HepG2 (cell line): ENCODE measurements at regions not wholly inside any gene's neighbourhood (a gene's known extent, or its start where the extent isn't known, plus 50 kb on each side); places are given as distances from the start of the nearest gene placed in this dataset.

Experiments used
- HDAC2 ChIP-seq: sonication (generic); formaldehyde crosslinking; IDR thresholded peaks from 2 replicates; pipeline ENCODE4 v1.4.0; 2020; ENCODE audit warnings: missing genetic modification reagents
- MAFG ChIP-seq: sonication (generic); formaldehyde crosslinking; IDR thresholded peaks from 2 replicates; pipeline ENCODE4 v1.5.1; 2020; ENCODE audit warnings: mild to moderate bottlenecking, missing genetic modification reagents
- MAFK ChIP-seq, 2 experiments: IDR thresholded peaks in 1 of 2; conservative IDR thresholded peaks in 1 of 2; 2 replicates each; pipeline ENCODE4 v1.6.1; 2011; ENCODE audit warnings: improper control_type of control experiment in 2 of 2, low read length in 2 of 2
- PCBP1 ChIP-seq: fragments of 200-400 bp; formaldehyde crosslinking; IDR thresholded peaks from 2 replicates; pipeline ENCODE4 v1.6.1; 2017; ENCODE audit warnings: mild to moderate bottlenecking, low read depth, low read length, borderline replicate concordance
- RAD21 ChIP-seq: fragments of 450-650 bp; formaldehyde crosslinking; IDR thresholded peaks from 2 replicates; pipeline ENCODE4 v1.5.0; 2020; ENCODE audit warnings: mild to moderate bottlenecking
- ZBTB21 ChIP-seq: sonication (generic); formaldehyde crosslinking; IDR thresholded peaks from 2 replicates; pipeline ENCODE4 v1.4.0; 2020; ENCODE audit warnings: missing genetic modification reagents
- ZBTB7B ChIP-seq: sonication (generic); formaldehyde crosslinking; IDR thresholded peaks from 2 replicates; pipeline ENCODE4 v1.4.0; 2020; ENCODE audit warnings: missing genetic modification reagents
- ZFP82 ChIP-seq: sonication (generic); formaldehyde crosslinking; IDR thresholded peaks from 2 replicates; pipeline ENCODE4 v1.5.1; 2020; ENCODE audit warnings: mild to moderate bottlenecking, missing genetic modification reagents, borderline replicate concordance
- TF ChIP-seq, protein P1 (sequence below), 2 experiments: fragments of 450-650 bp in 1 of 2; sonication (generic) in 1 of 2; formaldehyde crosslinking; IDR thresholded peaks; 2 replicates each; pipeline versions ENCODE4 v1.5.0 to v1.8.0; 2020 to 2022; ENCODE audit warnings: mild to moderate bottlenecking in 1 of 2, missing genetic modification reagents in 1 of 2
- TF ChIP-seq, protein P2 (sequence below): sonication (generic); formaldehyde crosslinking; IDR thresholded peaks from 2 replicates; pipeline ENCODE4 v1.5.1; 2020; ENCODE audit warnings: mild to moderate bottlenecking, missing genetic modification reagents, borderline replicate concordance
- TF ChIP-seq, protein P3 (sequence below): IDR thresholded peaks from 2 replicates; pipeline ENCODE4 v1.6.1; 2016; ENCODE audit warnings: low read depth, missing genetic modification reagents, missing compliant biosample characterization
- TF ChIP-seq, protein P4 (sequence below): sonication (generic); formaldehyde crosslinking; IDR thresholded peaks from 2 replicates; pipeline ENCODE4 v1.5.1; 2020; ENCODE audit warnings: missing genetic modification reagents, mild to moderate bottlenecking, borderline replicate concordance

DNA sequence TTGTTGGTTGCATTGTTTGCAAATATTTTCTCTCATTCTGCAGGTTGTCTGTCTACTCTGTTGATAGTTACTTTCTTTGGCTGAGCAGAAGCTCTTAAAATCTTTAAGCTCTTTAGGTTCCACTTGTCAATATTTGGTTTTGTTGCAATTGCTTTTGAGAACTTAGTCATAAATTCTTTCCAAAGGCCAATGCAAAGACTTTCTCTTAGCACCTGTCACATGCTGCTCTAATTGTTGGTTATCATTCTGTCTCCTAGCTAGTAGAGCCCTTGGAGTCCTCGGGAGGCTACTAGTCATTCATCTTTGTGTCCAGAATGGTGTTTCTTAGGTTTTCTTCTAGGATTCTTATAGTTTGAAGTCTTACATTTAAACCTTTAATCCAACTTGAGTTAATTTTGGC, 312.7 kb upstream of the PROX1 start:
- TF ChIP-seq, protein P1, sequence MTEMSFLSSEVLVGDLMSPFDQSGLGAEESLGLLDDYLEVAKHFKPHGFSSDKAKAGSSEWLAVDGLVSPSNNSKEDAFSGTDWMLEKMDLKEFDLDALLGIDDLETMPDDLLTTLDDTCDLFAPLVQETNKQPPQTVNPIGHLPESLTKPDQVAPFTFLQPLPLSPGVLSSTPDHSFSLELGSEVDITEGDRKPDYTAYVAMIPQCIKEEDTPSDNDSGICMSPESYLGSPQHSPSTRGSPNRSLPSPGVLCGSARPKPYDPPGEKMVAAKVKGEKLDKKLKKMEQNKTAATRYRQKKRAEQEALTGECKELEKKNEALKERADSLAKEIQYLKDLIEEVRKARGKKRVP (CRISPR knock-in tag; IDR thresholded peaks at IDR 0.05) = no peak
- TF ChIP-seq, protein P2, sequence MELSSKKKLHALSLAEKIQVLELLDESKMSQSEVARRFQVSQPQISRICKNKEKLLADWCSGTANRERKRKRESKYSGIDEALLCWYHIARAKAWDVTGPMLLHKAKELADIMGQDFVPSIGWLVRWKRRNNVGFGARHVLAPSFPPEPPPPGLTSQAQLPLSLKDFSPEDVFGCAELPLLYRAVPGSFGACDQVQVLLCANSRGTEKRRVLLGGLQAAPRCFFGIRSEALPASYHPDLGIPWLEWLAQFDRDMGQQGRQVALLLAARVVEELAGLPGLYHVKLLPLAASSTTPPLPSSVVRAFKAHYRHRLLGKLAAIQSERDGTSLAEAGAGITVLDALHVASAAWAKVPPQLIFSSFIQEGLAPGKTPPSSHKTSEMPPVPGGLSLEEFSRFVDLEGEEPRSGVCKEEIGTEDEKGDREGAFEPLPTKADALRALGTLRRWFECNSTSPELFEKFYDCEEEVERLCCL (CRISPR knock-in tag) = no peak
- no peak for TF ChIP-seq HDAC2
- no peak for TF ChIP-seq MAFK (conservative IDR thresholded peaks at IDR 0.05 in 1 of 2, IDR thresholded peaks at IDR 0.05 in 1 of 2; ENCODE audit: low read length in 2 of 2)
- no peak for TF ChIP-seq MAFG (CRISPR knock-in tag)
- TF ChIP-seq ZBTB7B (CRISPR knock-in tag) = no peak
- no peak for TF ChIP-seq RAD21 (CRISPR knock-in tag)
- no peak for TF ChIP-seq ZFP82 (CRISPR knock-in tag)
- TF ChIP-seq, protein P3, sequence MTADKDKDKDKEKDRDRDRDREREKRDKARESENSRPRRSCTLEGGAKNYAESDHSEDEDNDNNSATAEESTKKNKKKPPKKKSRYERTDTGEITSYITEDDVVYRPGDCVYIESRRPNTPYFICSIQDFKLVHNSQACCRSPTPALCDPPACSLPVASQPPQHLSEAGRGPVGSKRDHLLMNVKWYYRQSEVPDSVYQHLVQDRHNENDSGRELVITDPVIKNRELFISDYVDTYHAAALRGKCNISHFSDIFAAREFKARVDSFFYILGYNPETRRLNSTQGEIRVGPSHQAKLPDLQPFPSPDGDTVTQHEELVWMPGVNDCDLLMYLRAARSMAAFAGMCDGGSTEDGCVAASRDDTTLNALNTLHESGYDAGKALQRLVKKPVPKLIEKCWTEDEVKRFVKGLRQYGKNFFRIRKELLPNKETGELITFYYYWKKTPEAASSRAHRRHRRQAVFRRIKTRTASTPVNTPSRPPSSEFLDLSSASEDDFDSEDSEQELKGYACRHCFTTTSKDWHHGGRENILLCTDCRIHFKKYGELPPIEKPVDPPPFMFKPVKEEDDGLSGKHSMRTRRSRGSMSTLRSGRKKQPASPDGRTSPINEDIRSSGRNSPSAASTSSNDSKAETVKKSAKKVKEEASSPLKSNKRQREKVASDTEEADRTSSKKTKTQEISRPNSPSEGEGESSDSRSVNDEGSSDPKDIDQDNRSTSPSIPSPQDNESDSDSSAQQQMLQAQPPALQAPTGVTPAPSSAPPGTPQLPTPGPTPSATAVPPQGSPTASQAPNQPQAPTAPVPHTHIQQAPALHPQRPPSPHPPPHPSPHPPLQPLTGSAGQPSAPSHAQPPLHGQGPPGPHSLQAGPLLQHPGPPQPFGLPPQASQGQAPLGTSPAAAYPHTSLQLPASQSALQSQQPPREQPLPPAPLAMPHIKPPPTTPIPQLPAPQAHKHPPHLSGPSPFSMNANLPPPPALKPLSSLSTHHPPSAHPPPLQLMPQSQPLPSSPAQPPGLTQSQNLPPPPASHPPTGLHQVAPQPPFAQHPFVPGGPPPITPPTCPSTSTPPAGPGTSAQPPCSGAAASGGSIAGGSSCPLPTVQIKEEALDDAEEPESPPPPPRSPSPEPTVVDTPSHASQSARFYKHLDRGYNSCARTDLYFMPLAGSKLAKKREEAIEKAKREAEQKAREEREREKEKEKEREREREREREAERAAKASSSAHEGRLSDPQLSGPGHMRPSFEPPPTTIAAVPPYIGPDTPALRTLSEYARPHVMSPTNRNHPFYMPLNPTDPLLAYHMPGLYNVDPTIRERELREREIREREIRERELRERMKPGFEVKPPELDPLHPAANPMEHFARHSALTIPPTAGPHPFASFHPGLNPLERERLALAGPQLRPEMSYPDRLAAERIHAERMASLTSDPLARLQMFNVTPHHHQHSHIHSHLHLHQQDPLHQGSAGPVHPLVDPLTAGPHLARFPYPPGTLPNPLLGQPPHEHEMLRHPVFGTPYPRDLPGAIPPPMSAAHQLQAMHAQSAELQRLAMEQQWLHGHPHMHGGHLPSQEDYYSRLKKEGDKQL (CRISPR knock-in tag) = no peak
- TF ChIP-seq ZBTB21 (CRISPR knock-in tag) = no peak
- TF ChIP-seq, protein P4, sequence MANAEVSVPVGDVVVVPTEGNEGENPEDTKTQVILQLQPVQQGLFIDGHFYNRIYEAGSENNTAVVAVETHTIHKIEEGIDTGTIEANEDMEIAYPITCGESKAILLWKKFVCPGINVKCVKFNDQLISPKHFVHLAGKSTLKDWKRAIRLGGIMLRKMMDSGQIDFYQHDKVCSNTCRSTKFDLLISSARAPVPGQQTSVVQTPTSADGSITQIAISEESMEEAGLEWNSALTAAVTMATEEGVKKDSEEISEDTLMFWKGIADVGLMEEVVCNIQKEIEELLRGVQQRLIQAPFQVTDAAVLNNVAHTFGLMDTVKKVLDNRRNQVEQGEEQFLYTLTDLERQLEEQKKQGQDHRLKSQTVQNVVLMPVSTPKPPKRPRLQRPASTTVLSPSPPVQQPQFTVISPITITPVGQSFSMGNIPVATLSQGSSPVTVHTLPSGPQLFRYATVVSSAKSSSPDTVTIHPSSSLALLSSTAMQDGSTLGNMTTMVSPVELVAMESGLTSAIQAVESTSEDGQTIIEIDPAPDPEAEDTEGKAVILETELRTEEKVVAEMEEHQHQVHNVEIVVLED (CRISPR knock-in tag) = no peak
- no peak for TF ChIP-seq PCBP1
